Activated CD4-positive, alpha-beta T cell treated with anti-CD3 and anti-CD28 coated beads, Interleukin-2, amount 10 ng/mL, durations not matched to agents 24 days and 14 days (primary cell): ENCODE measurements at regions not wholly inside any gene's neighbourhood (a gene's known extent, or its start where the extent isn't known, plus 50 kb on each side); places are given as distances from the start of the nearest gene placed in this dataset.
"Not testable (repeated sequence)": the region's sequence is repeated elsewhere in the genome, so short reads cannot be mapped to it uniquely, and the experiment has no call there.

ENCODE experiments used
- DNase-seq: peaks from one replicate; pipeline ENCODE4 v3.0.0; 2022
- H3K27ac Mint-ChIP-seq: one replicate; pipeline ENCODE4 v1.8.0; 2022; ENCODE audit warnings: mild to moderate bottlenecking, mixed read lengths
- H3K27me3 Mint-ChIP-seq: one replicate; pipeline ENCODE4 v1.8.0; 2022; ENCODE audit warnings: mixed read lengths
- H3K36me3 Mint-ChIP-seq: one replicate; pipeline ENCODE4 v1.8.0; 2022; ENCODE audit warnings: low read depth, mild to moderate bottlenecking, mixed read lengths
- H3K4me1 Mint-ChIP-seq: one replicate; pipeline ENCODE4 v1.8.0; 2021; ENCODE audit warnings: mixed read lengths
- H3K4me3 Mint-ChIP-seq: one replicate; pipeline ENCODE4 v1.8.0; 2022; ENCODE audit warnings: mild to moderate bottlenecking, moderate library complexity, mixed read lengths
- H3K9me3 Mint-ChIP-seq: one replicate; pipeline ENCODE4 v1.8.0; 2021; ENCODE audit warnings: mixed read lengths
- intact Hi-C: fragments of 100-400 bp; cut with micrococcal nuclease; formaldehyde crosslinking; loops from one replicate; pipeline ENCODE4 v1.15.1; 2023

- Mint-ChIP-seq H3K4me3 (no peak overlapping the region), H3K9me3 (no peaks in the 10 kb centered on the region), H3K27me3 (no peaks in the 10 kb centered on the region), H3K4me1 (no peaks in the 10 kb centered on the region), H3K36me3 (no peaks in the 10 kb centered on the region), H3K27ac (no peak overlapping the region)
- intact Hi-C loops = no loop called here
- no peak for DNase-seq
Observed at GRCh38 chr11:116049383-116049782, 545.2 kb upstream of the CADM1 start.

DNA sequence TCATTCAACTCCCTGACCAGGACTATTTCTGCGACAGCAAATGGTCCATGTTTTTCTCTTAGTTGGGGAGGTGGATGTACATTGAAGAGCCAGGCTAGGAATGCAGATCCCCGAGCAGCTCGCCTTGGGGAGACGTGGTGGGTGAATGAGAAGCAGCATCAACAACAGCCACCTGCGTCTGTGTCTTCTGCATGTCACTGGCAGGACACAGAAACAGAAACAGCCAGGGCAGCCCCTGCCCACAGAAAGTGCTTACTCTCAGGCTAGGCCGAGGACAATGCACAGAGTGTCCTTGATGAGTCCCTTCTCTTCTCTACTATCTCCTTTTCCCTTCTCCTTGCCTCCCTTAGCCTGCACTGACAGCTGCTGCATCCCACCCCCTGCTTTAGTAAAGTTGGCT is 541.9 kb upstream of the CADM1 start:
- no peak for DNase-seq
- no peaks in the 10 kb centered on the region for H3K9me3 Mint-ChIP-seq
- H3K27ac Mint-ChIP-seq = no peak overlapping the region
- H3K36me3 Mint-ChIP-seq = no peaks in the 10 kb centered on the region
- intact Hi-C loops = no loop called here
- no peaks in the 10 kb centered on the region for H3K4me1 Mint-ChIP-seq
- no peak overlapping the region for H3K4me3 Mint-ChIP-seq
- H3K27me3 Mint-ChIP-seq = no peaks in the 10 kb centered on the region

- H3K4me3 Mint-ChIP-seq = no peak overlapping the region
- intact Hi-C loops = no loop called here
- no peaks in the 10 kb centered on the region for H3K27me3 Mint-ChIP-seq
- H3K36me3 Mint-ChIP-seq = no peaks in the 10 kb centered on the region
- H3K27ac Mint-ChIP-seq = no peak overlapping the region
- H3K9me3 Mint-ChIP-seq = no peaks in the 10 kb centered on the region
- H3K4me1 Mint-ChIP-seq = no peaks in the 10 kb centered on the region
- DNase-seq = no peak
Observed at GRCh38 chr11:116044941-116045340, 540.7 kb upstream of the CADM1 start.

GRCh38 chr11:116044520-116044919 is 540.3 kb upstream of the CADM1 start:
- Mint-ChIP-seq H3K4me3 (no peak overlapping the region), H3K9me3 (no peaks in the 10 kb centered on the region), H3K27me3 (no peaks in the 10 kb centered on the region), H3K36me3 (no peaks in the 10 kb centered on the region), H3K4me1 (no peaks in the 10 kb centered on the region), H3K27ac (no peak overlapping the region)
- no peak for DNase-seq
- intact Hi-C loops = no loop called here

DNA sequence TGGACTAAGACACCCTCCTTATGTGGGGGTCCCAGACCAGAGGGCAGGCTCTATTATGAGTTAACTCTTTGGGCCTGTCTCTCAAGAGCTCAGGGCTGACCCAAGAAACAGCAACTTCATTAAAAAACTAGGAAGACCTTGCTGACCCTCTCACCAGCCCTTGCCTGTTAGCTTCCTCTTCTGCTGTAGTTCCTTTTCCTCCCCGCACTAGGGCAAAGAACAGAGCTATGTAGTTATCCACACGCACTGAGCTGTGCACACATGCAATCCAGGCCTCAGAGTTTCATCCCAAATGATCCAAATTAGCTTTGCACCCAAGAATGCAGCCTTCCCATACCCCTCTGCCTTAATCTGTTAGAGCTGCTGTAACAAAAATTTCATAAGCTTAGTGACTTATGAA is 539.6 kb upstream of the CADM1 start:
- no peak overlapping the region for H3K27ac Mint-ChIP-seq
- no peaks in the 10 kb centered on the region for H3K36me3 Mint-ChIP-seq
- no peaks in the 10 kb centered on the region for H3K9me3 Mint-ChIP-seq
- H3K4me1 Mint-ChIP-seq = no peaks in the 10 kb centered on the region
- no peak for DNase-seq
- intact Hi-C loops = no loop called here
- H3K27me3 Mint-ChIP-seq = no peaks in the 10 kb centered on the region
- no peak overlapping the region for H3K4me3 Mint-ChIP-seq

- H3K4me3 Mint-ChIP-seq, H3K36me3 Mint-ChIP-seq, H3K9me3 Mint-ChIP-seq, H3K27me3 Mint-ChIP-seq, intact Hi-C loops, DNase-seq, H3K27ac Mint-ChIP-seq, H3K4me1 Mint-ChIP-seq: not testable (repeated sequence)
Observed at GRCh38 chr11:116043059-116043458, 538.8 kb upstream of the CADM1 start.

- H3K4me1 Mint-ChIP-seq = no peaks in the 10 kb centered on the region
- intact Hi-C loops = no loop called here
- peak; percentile 28 for DNase-seq
- H3K9me3 Mint-ChIP-seq = no peaks in the 10 kb centered on the region
- H3K27me3 Mint-ChIP-seq = no peaks in the 10 kb centered on the region
- no peak overlapping the region for H3K4me3 Mint-ChIP-seq
- no peak overlapping the region for H3K27ac Mint-ChIP-seq
- no peaks in the 10 kb centered on the region for H3K36me3 Mint-ChIP-seq
Observed at GRCh38 chr11:116042146-116042545, 537.9 kb upstream of the CADM1 start.

DNA sequence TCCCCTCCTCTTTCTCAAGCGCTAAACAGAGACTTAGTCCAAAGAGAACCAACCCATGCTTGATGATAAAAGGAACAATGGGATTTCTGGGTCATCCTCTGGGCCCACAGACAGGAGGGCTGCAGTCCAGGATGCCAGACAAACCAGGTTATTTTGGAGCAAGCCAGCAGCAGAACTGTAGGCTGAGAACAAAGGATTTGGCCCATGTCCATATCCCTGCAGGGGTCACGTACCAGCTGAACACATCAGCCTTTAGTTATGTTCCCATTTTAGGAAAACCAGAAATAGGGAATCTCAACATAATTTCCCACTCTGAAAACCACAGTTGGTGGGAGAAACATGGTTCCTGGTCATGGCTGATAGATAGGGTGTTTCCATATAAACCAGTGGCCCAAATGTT is 533.6 kb upstream of the CADM1 start:
- Mint-ChIP-seq H3K4me1 (no peaks in the 10 kb centered on the region), H3K27ac (no peak overlapping the region), H3K36me3 (no peaks in the 10 kb centered on the region), H3K9me3 (no peaks in the 10 kb centered on the region), H3K4me3 (no peak overlapping the region), H3K27me3 (no peaks in the 10 kb centered on the region)
- DNase-seq = no peak
- intact Hi-C loops = no loop called here

DNA sequence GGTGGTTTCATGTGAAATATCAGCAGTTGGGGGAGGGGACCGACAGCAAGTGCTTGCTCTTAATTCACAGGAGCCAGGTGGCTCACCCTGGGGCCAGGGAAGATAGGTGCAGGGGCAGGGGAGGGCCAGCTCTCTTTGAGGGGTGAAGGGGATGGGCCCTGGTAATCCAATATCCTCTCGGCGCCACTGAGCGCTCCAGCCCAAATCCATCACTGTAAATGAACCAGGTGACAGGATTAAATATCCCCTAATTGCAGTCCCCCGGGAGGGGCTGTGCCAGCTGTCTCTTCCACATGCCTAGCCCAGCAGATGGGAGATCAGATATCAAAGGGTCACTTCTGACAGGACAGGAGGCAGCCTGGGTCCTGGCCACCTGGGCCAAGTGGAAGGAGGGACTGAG is 531.8 kb upstream of the CADM1 start:
- no peaks in the 10 kb centered on the region for H3K4me1 Mint-ChIP-seq
- no peaks in the 10 kb centered on the region for H3K36me3 Mint-ChIP-seq
- intact Hi-C loops = no loop called here
- no peak overlapping the region for H3K4me3 Mint-ChIP-seq
- H3K27me3 Mint-ChIP-seq = no peaks in the 10 kb centered on the region
- H3K27ac Mint-ChIP-seq = no peak overlapping the region
- no peaks in the 10 kb centered on the region for H3K9me3 Mint-ChIP-seq
- no peak for DNase-seq

DNA sequence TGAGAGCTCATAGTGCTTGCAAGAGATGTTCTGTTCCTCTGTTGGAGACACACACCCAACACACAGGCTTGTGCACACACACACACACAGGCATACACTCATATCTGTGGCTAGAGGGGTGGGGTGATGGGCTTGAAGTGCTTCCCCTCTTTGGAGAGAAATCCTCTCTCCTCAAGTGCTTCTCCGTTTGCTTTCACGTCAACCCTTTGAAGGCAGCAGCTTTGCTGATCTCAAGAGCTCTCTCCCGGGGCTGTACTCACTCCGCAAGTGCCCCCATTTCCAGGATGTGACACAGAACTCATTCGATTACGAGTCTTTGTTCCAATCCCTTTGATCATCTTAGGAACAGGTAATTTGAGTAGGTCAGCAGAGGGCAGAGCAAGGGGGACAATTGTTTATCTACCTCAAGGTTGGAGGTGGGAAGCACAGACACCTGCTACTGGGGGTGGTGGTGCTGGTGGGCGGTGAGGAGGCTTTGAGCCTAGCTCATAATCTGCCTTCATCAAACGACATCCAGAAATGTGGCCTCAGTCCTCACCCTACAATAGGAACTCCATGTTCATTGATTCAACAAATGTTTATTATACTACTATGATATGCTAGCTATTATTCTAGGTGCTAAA is 529.8 kb upstream of the CADM1 start:
- no peak overlapping the region for H3K27ac Mint-ChIP-seq
- no peak for DNase-seq

DNA sequence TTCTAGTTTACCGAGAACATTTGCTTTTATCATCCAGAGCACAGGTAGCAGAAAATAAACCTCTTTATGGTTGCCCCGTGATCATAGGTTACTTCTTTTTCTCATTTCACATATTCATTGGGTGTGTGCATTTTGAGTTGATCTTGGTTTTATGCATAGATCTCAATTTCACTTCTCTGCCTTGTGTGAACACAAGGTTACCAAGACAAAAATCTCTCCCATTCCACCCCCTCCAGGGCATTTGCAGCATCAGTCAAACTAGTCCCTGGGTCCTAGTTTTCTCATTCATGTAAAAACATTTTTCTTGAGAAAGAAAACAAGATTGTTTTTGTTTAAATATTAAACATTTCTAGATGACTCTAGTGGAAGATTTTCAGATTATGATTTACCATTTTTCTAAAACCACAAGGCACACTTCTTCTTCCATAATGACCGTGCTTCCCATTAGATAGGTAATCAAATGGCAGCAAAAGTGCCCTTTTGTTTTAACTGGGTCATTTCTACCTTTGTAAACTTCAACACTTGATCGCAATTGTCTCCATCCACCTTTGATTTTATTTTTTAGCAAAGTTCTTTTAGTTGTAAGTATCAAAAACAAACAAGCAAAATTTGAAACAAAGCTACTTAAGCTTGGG is 526.6 kb upstream of the CADM1 start:
- Mint-ChIP-seq H3K27ac (no peak overlapping the region), H3K4me3 (no peak overlapping the region), H3K9me3 (no peaks in the 10 kb centered on the region), H3K36me3 (no peaks in the 10 kb centered on the region), H3K27me3 (no peaks in the 10 kb centered on the region), H3K4me1 (no peaks in the 10 kb centered on the region)
- no peak for DNase-seq
- intact Hi-C loops = no loop called here

More for the DNA sequence above, 529.8 kb upstream of the CADM1 start:
- intact Hi-C loops = no loop called here
- no peaks in the 10 kb centered on the region for H3K4me1 Mint-ChIP-seq
- no peak overlapping the region for H3K4me3 Mint-ChIP-seq
- no peaks in the 10 kb centered on the region for H3K9me3 Mint-ChIP-seq
- H3K36me3 Mint-ChIP-seq = no peaks in the 10 kb centered on the region
- no peaks in the 10 kb centered on the region for H3K27me3 Mint-ChIP-seq

GRCh38 chr11:116028506-116028905 is 524.3 kb upstream of the CADM1 start:
- intact Hi-C loops, H3K4me3 Mint-ChIP-seq, H3K9me3 Mint-ChIP-seq, H3K36me3 Mint-ChIP-seq, H3K4me1 Mint-ChIP-seq, H3K27me3 Mint-ChIP-seq, H3K27ac Mint-ChIP-seq, DNase-seq: not testable (repeated sequence)

DNA sequence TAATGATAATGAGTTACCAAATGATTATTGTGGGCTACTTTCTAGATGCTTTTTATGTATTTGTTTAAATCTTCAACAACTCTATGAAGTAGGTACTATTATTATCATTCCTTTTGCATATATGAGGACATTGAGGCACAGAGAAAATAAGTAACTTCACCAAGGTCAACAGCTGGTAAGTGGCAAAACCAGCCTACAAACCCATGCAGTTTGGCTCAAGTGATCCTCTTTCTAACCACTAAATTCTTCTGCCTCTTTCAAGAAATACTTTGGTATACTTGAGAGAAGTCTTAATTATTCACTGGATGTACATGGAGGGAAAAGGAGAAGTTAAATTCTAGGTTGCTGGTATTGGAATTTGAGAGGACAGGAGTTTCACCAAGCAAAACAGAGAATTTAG is 495.2 kb upstream of the CADM1 start:
- DNase-seq = no peak
- H3K27ac Mint-ChIP-seq = no peak overlapping the region
- no peaks in the 10 kb centered on the region for H3K27me3 Mint-ChIP-seq
- no peaks in the 10 kb centered on the region for H3K36me3 Mint-ChIP-seq
- intact Hi-C loops = no loop called here
- H3K4me1 Mint-ChIP-seq = no peaks in the 10 kb centered on the region
- H3K9me3 Mint-ChIP-seq = no peaks in the 10 kb centered on the region
- H3K4me3 Mint-ChIP-seq = no peak overlapping the region

GRCh38 chr11:115996808-115997188 is 492.6 kb upstream of the CADM1 start:
- no peak for DNase-seq
- no peak overlapping the region for H3K27ac Mint-ChIP-seq
- no peaks in the 10 kb centered on the region for H3K27me3 Mint-ChIP-seq
- H3K9me3 Mint-ChIP-seq = no peaks in the 10 kb centered on the region
- H3K36me3 Mint-ChIP-seq = no peaks in the 10 kb centered on the region
- intact Hi-C loops = no loop called here
- H3K4me1 Mint-ChIP-seq = no peaks in the 10 kb centered on the region
- no peak overlapping the region for H3K4me3 Mint-ChIP-seq

GRCh38 chr11:115996125-115996807 is 492.1 kb upstream of the CADM1 start:
- H3K36me3 Mint-ChIP-seq = no peaks in the 10 kb centered on the region
- H3K4me3 Mint-ChIP-seq = no peak overlapping the region
- H3K9me3 Mint-ChIP-seq = no peaks in the 10 kb centered on the region
- no peak for DNase-seq
- no peak overlapping the region for H3K27ac Mint-ChIP-seq
- H3K4me1 Mint-ChIP-seq = no peaks in the 10 kb centered on the region
- no peaks in the 10 kb centered on the region for H3K27me3 Mint-ChIP-seq
- intact Hi-C loops = no loop called here
